ENCODE measurements at regions not wholly inside any gene's neighbourhood (a gene's known extent, or its start where the extent isn't known, plus 50 kb on each side); places are given as distances from the start of the nearest gene placed in this dataset.

GRCh38 chr19:30671367-30671619 is 299.1 kb downstream of the ZNF536 start:
- DNase-seq (ENCODE audit: low read depth in 1 of 2, low spot score in 2 of 2) (no peak), FAIRE-seq (no peak)
- TF ChIP-seq RBBP5 (IDR thresholded peaks at IDR 0.05; ENCODE audit: borderline replicate concordance, low read depth, low read length) (no peak), CTBP2 (IDR thresholded peaks at IDR 0.05; ENCODE audit: borderline replicate concordance, insufficient read depth, insufficient read length, low read length) (no peak), BCL11A (IDR thresholded peaks at IDR 0.05; ENCODE audit: low read depth in 2 of 2, low read length in 2 of 2) (no peak), GTF2F1 (IDR thresholded peaks at IDR 0.05; ENCODE audit: borderline replicate concordance, low read depth, low read length) (no peak), E2F6 (IDR thresholded peaks at IDR 0.05) (no peak), CREB1 (IDR thresholded peaks at IDR 0.05) (no peak), ZNF274 (IDR thresholded peaks at IDR 0.05; ENCODE audit: borderline replicate concordance, extremely low read depth, low read length) (no peak)
- TF ChIP-seq, protein P1, sequence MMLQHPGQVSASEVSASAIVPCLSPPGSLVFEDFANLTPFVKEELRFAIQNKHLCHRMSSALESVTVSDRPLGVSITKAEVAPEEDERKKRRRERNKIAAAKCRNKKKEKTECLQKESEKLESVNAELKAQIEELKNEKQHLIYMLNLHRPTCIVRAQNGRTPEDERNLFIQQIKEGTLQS (IDR thresholded peaks at IDR 0.05; ENCODE audit: insufficient read depth, low read depth, low read length) = no peak
- no peak overlapping the region for H4K5ac ChIP-seq (ENCODE audit: insufficient read length, low read depth, low read length)
- H2BK20ac ChIP-seq (ENCODE audit: low read length) = no peak overlapping the region
- no peaks in the 10 kb centered on the region for H3K9me3 ChIP-seq (ENCODE audit: insufficient read depth in 2 of 2, low read depth in 1 of 2, low read length in 1 of 2)
- no peak overlapping the region for H3K14ac ChIP-seq (ENCODE audit: insufficient read length)
- 88% methylated on average over 1 of the region's 3 CpGs; no CpG with 5 or more reads in 1 of the 2 experiments for WGBS, 2 experiments (ENCODE audit: extremely low coverage in 1 of 2, insufficient coverage in 1 of 2, insufficient read length in 1 of 2, insufficient replicate concordance in 2 of 2, low coverage in 1 of 2, low lambda C conversion rate in 2 of 2, missing lambda C conversion rate in 1 of 2)
- no peak overlapping the region for H3K27ac ChIP-seq (ENCODE audit: low read depth, low read length)
- no peaks in the 10 kb centered on the region for H3K36me3 ChIP-seq (ENCODE audit: control insufficient read depth in 2 of 4, insufficient read depth in 4 of 4, low read length in 3 of 4)
- no peak overlapping the region for H2BK5ac ChIP-seq (ENCODE audit: low read depth, low read length)
- H3K4me1 ChIP-seq (replicated peaks in 1 of 4; ENCODE audit: control insufficient read depth in 3 of 4, insufficient read depth in 4 of 4, low read length in 3 of 4) = peaks cover 0 to 3% (median 1%) of the 10 kb centered on the region in 4 experiments; a peak in 1 of 7 replicates
- H2AK5ac ChIP-seq (ENCODE audit: low read depth, low read length) = no peak overlapping the region
- H3K4me3 ChIP-seq (ENCODE audit: extremely low read depth in 1 of 4, insufficient read depth in 2 of 4, low read depth in 3 of 4, low read length in 4 of 4) = no peak overlapping the region
- ChIA-PET POLR2A (ENCODE audit: partially characterized antibody) (no interaction called here), CTCF (ENCODE audit: partially characterized antibody) (interaction anchor here (8.4 kb wide), 1 partner anchor 13 kb away, joined by 94 read pairs; no protein-coding TSS in a partner anchor)
- no peaks in the 10 kb centered on the region for H4K20me1 ChIP-seq (replicated peaks in 1 of 2; ENCODE audit: control insufficient read depth in 1 of 2, insufficient read depth in 2 of 2, low read length in 2 of 2)
- no peak overlapping the region for H2BK12ac ChIP-seq (ENCODE audit: low read depth, low read length)
- no peak overlapping the region for H2AFZ ChIP-seq (ENCODE audit: low read length)
- no peak overlapping the region for H3K4me2 ChIP-seq (ENCODE audit: insufficient read depth in 1 of 2, low read depth in 2 of 2, low read length in 2 of 2)
- no peak overlapping the region for H3K4ac ChIP-seq (replicated peaks; ENCODE audit: insufficient read length, low read depth, low read length)
- no peak overlapping the region for H4K8ac ChIP-seq (ENCODE audit: extremely low read depth, insufficient read depth, low read length)
- H3K56ac ChIP-seq (replicated peaks; ENCODE audit: insufficient read length, low read depth, low read length) = no peak overlapping the region
- no peak overlapping the region for H2BK15ac ChIP-seq (ENCODE audit: low read length)
- no peaks in the 10 kb centered on the region for H3K23me2 ChIP-seq (ENCODE audit: low read depth, low read length)
- H3K18ac ChIP-seq (ENCODE audit: extremely low read depth, low read length) = no peak overlapping the region
- no peaks in the 10 kb centered on the region for H3K79me2 ChIP-seq (ENCODE audit: control insufficient read depth in 1 of 2, insufficient read depth in 2 of 2, low read length in 2 of 2)
- H2BK120ac ChIP-seq (replicated peaks; ENCODE audit: low read depth, low read length) = no peak overlapping the region
- H3K23ac ChIP-seq (ENCODE audit: insufficient read length) = no peak overlapping the region
- H3K9ac ChIP-seq (replicated peaks in 1 of 4; ENCODE audit: extremely low read depth in 1 of 4, low read depth in 3 of 4, low read length in 3 of 4) = no peak overlapping the region
- H4K91ac ChIP-seq (replicated peaks; ENCODE audit: insufficient read length, low read length) = no peak overlapping the region
- no peaks in the 10 kb centered on the region for H3K27me3 ChIP-seq (replicated peaks in 1 of 4; ENCODE audit: control insufficient read depth in 3 of 4, extremely low read depth in 1 of 4, insufficient read depth in 3 of 4, low read length in 3 of 4)
- no peaks in the 10 kb centered on the region for H3K79me1 ChIP-seq (ENCODE audit: low read depth, low read length)
